Mesodermal cell (in vitro differentiated cells): ENCODE measurements at regions not wholly inside any gene's neighbourhood (a gene's known extent, or its start where the extent isn't known, plus 50 kb on each side); places are given as distances from the start of the nearest gene placed in this dataset.

Experiments
- H3K27ac ChIP-seq: 2 replicates; pipeline ENCODE4 v1.7.0; 2013; ENCODE audit warnings: mild to moderate bottlenecking, low read depth, low read length, moderate library complexity; ENCODE audit not compliant: severe bottlenecking
- H3K36me3 ChIP-seq: 2 replicates; pipeline ENCODE4 v1.7.1; 2013; ENCODE audit warnings: mild to moderate bottlenecking, low read length, moderate library complexity; ENCODE audit not compliant: control insufficient read depth, insufficient read depth
- H3K4me1 ChIP-seq: one replicate; pipeline ENCODE4 v1.7.1; 2013; ENCODE audit warnings: mild to moderate bottlenecking, low read length; ENCODE audit not compliant: insufficient read depth, control insufficient read depth, poor library complexity, severe bottlenecking
- H3K4me3 ChIP-seq: 2 replicates; pipeline ENCODE4 v1.7.0; 2013; ENCODE audit warnings: low read length, control low read depth, mild to moderate bottlenecking; ENCODE audit not compliant: insufficient read depth, poor library complexity, severe bottlenecking; ENCODE audit errors: extremely low read depth
- H3K9me3 ChIP-seq: 2 replicates; pipeline ENCODE4 v1.7.1; 2013; ENCODE audit warnings: mild to moderate bottlenecking, low read length, moderate library complexity; ENCODE audit not compliant: control insufficient read depth
- WGBS, 2 experiments: methylation state at CpG; one replicate each; pipeline ENCODE4 v1.1.5; 2013; ENCODE audit warnings: missing lambda C conversion rate in 2 of 2; ENCODE audit not compliant: insufficient coverage in 2 of 2; 5-methylcytosine and 5-hydroxymethylcytosine counted together

DNA sequence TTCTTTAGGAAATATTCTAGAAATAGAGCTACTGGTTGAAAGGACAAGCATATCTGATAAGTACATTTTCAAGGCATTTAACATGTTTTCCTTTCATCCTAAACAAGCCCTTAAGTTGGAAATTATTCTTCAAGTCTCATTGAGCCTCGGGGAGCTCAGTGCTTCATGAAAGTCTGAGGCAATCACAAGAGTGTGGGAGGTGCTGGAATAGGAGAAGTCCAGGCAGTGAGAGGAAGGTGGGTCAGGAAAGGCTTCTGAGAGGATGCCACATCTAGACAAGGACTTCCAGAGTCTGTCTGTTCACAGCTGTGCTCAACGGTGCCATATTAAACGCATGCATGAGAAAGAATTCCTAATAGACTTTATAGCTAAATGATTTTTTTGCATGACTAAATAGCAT, 69.8 kb downstream of the CD83 start:
- no peak overlapping the region for H3K27ac ChIP-seq
- H3K4me1 ChIP-seq: no peaks in the 10 kb centered on the region

DNA sequence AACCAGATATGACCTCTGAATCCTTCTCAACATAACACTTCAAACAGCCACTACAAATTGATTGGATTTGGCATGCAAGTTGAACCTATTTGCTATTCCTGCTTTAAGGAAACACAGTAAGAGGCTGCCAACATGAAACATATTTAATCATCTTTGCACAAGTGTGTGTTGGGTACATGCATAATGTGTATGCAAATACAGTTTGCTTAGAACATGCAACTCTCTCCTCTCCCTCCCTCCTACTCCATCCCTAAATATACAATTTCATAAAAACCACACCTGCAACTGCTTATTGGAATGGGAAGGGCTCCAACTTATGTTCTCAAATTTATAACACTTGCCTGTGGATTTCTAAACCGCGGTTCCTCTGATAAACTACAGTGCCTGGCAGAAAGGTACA, 71.5 kb downstream of the CD83 start:
- no peak overlapping the region for H3K4me3 ChIP-seq
- H3K4me1 ChIP-seq: no peaks in the 10 kb centered on the region
- WGBS, 2 experiments: 90 to 91% methylated on average over 2 of the region's 2 CpGs
- H3K27ac ChIP-seq: no peak overlapping the region
- no peaks in the 10 kb centered on the region for H3K36me3 ChIP-seq
- H3K9me3 ChIP-seq: peaks cover 6% of the 10 kb centered on the region

More for the DNA sequence above, 69.8 kb downstream of the CD83 start:
- 80 to 88% methylated on average over 1 of the region's 3 CpGs for WGBS, 2 experiments
- no peaks in the 10 kb centered on the region for H3K36me3 ChIP-seq
- peaks cover 6% of the 10 kb centered on the region for H3K9me3 ChIP-seq
- H3K4me3 ChIP-seq: no peak overlapping the region

DNA sequence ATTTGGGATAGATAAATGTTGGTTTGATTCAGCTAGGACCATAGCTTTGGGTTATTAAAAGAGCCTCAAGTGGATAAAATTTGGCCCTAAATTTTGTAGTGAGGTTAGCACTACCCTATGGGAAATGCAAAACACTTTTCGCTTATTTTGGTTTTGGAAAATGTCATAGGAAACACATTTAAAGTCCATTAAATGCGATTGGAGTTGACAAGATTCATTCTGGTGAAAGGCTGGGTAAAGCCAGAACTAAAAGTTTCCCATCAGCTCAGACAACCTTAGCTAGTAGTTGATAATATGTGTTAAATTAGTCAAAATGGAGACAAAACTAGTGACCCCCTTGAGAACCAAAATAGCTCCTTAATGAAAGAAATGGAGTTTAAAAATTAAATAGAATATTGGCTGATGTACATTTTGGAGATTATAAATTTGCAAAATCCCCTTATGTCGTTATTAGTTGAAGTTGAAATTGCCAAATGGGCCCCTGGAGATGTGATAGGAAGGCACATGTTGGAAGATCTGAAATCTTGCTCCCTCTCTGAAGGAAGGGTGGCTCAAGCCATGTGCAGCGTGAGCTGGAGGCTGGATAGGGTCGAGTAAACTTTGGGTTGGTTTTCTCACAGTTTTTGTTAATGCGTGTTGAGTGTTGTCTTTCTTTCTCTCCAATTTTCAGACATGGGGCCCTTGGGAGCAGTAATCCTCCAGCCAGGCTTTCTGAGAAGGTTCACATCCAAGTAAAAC, 72.8 kb downstream of the CD83 start:
- H3K4me1 ChIP-seq: no peaks in the 10 kb centered on the region
- H3K4me3 ChIP-seq: no peak overlapping the region
- H3K9me3 ChIP-seq: peaks cover 3% of the 10 kb centered on the region
- H3K36me3 ChIP-seq: no peaks in the 10 kb centered on the region
- 89 to 90% methylated on average over 3 of the region's 6 CpGs for WGBS, 2 experiments
- H3K27ac ChIP-seq: no peak overlapping the region

DNA sequence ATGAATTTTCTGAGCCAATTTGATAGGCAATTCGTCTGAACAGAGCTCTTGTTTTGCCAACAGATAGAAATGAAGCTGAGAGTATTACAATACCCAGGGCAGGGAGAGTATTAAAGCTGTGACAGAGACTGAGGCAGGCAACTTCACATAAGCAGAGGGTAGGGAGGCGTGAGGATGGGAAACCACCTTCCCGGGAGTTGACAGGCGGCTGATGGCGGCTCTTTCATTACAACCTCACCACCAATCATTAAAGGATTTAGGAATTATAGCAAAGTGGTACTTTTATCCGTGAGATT, 73.3 kb downstream of the CD83 start:
- no peaks in the 10 kb centered on the region for H3K36me3 ChIP-seq

DNA sequence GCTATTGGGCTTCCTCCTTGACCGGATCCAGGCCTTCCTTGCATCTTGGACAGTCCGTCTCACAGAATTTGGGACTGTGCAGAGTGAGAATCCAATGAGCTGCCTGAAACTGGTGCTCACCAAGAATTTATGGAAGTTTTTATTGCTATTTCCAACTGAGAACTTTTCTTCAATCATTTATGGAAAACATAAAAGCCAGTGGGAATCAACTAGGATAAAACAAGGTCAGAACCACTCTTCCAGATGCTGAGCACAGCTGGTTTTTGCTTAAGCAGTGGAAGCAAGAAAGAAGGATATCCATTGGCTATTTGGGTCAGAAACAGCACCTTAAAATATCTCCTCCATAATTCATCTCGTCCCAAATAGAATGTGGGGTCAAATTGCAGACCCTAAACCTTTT, 74.2 kb downstream of the CD83 start:
- H3K4me3 ChIP-seq: no peak overlapping the region
- whole genome bisulfite sequencing, 2 experiments: 83 to 100% methylated on average over 2 of the region's 3 CpGs
- no peaks in the 10 kb centered on the region for H3K9me3 ChIP-seq
- no peak overlapping the region for H3K27ac ChIP-seq
- no peaks in the 10 kb centered on the region for H3K4me1 ChIP-seq
- H3K36me3 ChIP-seq: no peaks in the 10 kb centered on the region

More for the DNA sequence above, 73.3 kb downstream of the CD83 start:
- Histone ChIP-seq H3K27ac (no peak overlapping the region), H3K9me3 (no peaks in the 10 kb centered on the region), H3K4me3 (no peak overlapping the region), H3K4me1 (no peaks in the 10 kb centered on the region)
- 45 to 63% methylated on average over 1 of the region's 6 CpGs for WGBS, 2 experiments

DNA sequence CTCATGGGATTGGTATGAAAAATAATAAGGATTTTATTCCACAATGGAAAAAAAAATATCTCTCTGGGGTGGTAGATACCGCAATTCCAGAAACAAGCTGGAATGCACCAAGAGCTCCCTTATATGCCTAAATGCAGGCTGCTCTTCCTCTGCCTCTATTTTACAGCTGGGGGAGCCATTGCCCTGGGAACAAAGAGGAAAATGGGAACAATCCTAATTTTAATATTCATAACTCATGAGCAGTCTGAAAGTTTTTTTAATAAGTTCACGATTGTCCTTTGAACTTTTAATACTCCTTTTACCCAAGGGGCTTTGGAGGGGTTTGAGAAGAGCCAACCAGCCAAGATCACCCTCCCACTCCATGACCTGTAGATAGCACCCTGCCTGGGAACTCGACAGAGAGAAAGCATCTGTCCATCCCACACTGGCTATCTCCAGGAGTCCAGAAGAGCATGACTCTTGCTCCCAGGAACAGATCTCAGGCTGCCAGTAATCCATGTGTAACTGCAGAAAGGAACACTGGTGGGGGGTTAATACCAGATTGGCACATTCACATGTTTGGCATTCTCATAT, 74.7 kb downstream of the CD83 start:
- WGBS, 2 experiments: 80% methylated on average over 1 of the region's 3 CpGs; no CpG with 5 or more reads in 1 of the 2 experiments
- Histone ChIP-seq H3K9me3 (no peaks in the 10 kb centered on the region), H3K27ac (no peak overlapping the region), H3K4me3 (no peak overlapping the region), H3K36me3 (no peaks in the 10 kb centered on the region), H3K4me1 (no peaks in the 10 kb centered on the region)

DNA sequence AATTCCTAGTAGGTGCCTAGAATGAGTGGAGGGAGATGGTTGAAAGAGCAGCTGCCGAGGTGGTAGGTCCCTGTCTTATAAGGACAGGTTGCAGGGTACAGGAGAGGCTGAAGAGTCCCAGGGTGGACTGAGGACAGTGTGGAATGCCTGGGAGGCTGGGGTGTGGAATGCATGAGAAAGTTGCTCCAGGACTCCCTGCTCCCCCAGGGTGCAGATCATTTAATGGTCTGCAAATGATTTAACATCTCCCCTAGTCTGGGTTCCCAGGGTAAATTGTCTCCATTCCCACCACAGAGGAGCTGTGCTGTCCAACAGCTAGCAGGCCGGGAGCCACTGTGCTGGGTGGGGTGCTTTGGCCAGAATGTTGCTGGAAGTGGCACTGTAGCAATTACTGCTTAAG, 76.0 kb downstream of the CD83 start:
- no peaks in the 10 kb centered on the region for H3K4me1 ChIP-seq
- H3K36me3 ChIP-seq: no peaks in the 10 kb centered on the region
- no peak overlapping the region for H3K4me3 ChIP-seq
- WGBS, 2 experiments: 77 to 100% methylated on average over 1 of the region's 2 CpGs
- no peak overlapping the region for H3K27ac ChIP-seq
- no peaks in the 10 kb centered on the region for H3K9me3 ChIP-seq

DNA sequence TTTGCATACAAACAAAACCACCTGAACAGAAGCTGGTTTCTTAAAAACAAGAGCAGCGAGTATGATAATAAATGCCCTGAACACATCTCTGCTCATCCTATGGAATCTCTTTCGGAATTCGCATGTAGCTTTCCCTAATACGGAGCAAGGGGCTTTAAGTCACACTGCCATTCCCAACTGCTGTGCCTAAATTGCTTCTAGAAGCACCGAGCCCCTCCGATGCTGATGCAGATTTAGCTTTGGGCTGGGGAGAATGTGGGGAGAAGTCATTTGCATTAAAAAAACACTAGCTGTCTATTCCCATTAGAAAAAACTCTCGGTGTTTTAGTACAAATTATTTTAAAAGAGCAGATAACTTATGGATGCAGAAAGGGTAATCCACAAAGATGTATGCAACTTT, 76.9 kb downstream of the CD83 start:
- H3K9me3 ChIP-seq: no peaks in the 10 kb centered on the region
- no peaks in the 10 kb centered on the region for H3K4me1 ChIP-seq
- no peak overlapping the region for H3K4me3 ChIP-seq
- 34 to 58% methylated on average over 1 to 4 of the region's 7 CpGs for WGBS, 2 experiments
- no peaks in the 10 kb centered on the region for H3K36me3 ChIP-seq
- H3K27ac ChIP-seq: no peak overlapping the region

DNA sequence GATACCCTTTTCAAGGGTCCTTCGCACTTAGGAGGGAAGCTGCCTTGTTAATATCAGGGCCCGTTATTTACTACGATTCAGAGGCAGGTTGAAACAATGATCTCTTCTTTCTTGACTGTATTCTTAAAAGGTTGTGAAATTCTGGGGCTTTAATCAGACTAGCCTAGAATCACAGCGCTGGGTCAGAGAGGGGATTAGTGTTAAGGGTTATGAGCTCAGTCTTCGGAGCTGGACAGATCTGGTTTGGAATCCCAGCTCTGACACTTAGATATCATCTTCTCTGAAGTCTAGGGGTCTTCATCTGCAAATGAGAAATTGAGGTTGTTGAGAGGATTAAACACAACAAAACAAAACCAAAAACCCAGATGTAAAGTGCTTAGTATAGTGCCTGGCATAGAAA, 77.4 kb downstream of the CD83 start:
- WGBS, 2 experiments: 76 to 93% methylated on average over 3 of the region's 5 CpGs
- Histone ChIP-seq H3K4me3 (no peak overlapping the region), H3K9me3 (no peaks in the 10 kb centered on the region), H3K4me1 (no peaks in the 10 kb centered on the region), H3K36me3 (no peaks in the 10 kb centered on the region), H3K27ac (no peak overlapping the region)

DNA sequence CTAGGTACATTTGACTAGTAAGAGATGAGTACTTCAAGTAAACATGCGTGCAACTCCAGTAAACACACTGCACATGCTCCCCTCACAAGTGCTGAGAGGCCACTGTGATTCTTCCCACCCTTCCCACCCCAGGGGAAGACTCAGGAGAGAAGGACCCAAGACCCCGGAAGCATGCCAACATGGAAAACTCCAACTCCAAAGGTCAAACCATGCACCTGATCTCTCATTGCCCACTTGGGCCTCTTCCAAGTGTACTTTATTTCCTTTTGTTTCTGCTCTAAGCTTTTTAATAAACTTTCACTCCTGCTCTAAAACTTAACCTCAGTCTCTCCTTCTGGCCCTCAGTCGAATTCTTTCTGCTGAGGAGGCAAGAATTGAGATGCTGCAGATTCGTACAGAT, 78.5 kb downstream of the CD83 start:
- no peaks in the 10 kb centered on the region for H3K36me3 ChIP-seq
- H3K4me1 ChIP-seq: no peaks in the 10 kb centered on the region
- H3K9me3 ChIP-seq: no peaks in the 10 kb centered on the region
- no peak overlapping the region for H3K4me3 ChIP-seq
- 89 to 94% methylated on average over 2 to 4 of the region's 4 CpGs for WGBS, 2 experiments
- H3K27ac ChIP-seq: no peak overlapping the region

DNA sequence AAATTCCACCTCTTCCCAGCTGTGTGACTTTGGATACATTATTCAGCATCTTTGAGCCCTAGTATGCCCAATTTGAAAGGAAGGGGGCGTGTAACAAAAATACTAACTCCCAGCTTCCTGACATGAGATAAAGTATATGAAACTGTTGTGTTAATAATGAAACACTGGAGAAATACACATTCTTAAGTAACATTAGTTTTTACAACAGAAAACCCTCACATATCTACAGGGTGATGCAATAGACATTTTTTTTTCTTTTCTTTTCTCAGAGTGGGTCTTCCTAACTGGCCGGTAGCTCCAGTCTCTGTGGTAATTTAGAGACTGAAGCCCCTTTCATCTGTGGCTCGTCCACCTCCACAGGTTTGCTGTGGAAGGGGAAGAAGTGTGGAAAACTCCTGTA, 79.5 kb downstream of the CD83 start:
- 88% methylated on average over 2 of the region's 3 CpGs; no CpG with 5 or more reads in 1 of the 2 experiments for WGBS, 2 experiments
- Histone ChIP-seq H3K4me1 (no peaks in the 10 kb centered on the region), H3K27ac (no peak overlapping the region), H3K36me3 (no peaks in the 10 kb centered on the region), H3K9me3 (no peaks in the 10 kb centered on the region), H3K4me3 (no peak overlapping the region)
